GM12878 (cell line): ENCODE measurements at regions not wholly inside any gene's neighbourhood (a gene's known extent, or its start where the extent isn't known, plus 50 kb on each side); places are given as distances from the start of the nearest gene placed in this dataset.

Source experiments
- ATAC-seq: fragments of 200-7000 bp; cut with Tn5 transposase; 3 replicates; pipeline ENCODE4 v1.9.1; 2020; ENCODE audit warnings: mild to moderate bottlenecking, moderate library complexity
- BruUV-seq: library from RNA; stranded (reverse); fragments of 400-500 nt; replicated peaks from 2 replicates; lab custom pipeline; 2021; lab: Mats Ljungman, UMichigan
- CTCF ChIA-PET: fragments of 300-600 bp; sonication (Branson Sonifier 250); formaldehyde crosslinking; extraction: SDS; loops from one replicate; lab custom pipeline; 2021; ENCODE audit warnings: inconsistent platforms; lab: Yijun Ruan, JAX
- POLR2A ChIA-PET: fragments of 350-600 bp; formaldehyde crosslinking; extraction: SDS; loops from one replicate; lab custom pipeline; 2021; ENCODE audit warnings: inconsistent platforms; lab: Charles Lee
- RAD21 ChIA-PET: fragments of 300-600 bp; sonication (Branson Sonifier 250); formaldehyde crosslinking; loops from one replicate; lab custom pipeline; 2023; ENCODE audit warnings: antibody characterized with exemption; ENCODE audit not compliant: unreplicated experiment; lab: Charles Lee
- SMC1A ChIA-PET: fragments of 300-600 bp; sonication (Branson Sonifier 250); formaldehyde crosslinking; loops from one replicate; lab custom pipeline; 2023; ENCODE audit not compliant: unreplicated experiment, uncharacterized antibody; lab: Charles Lee
- DNase-seq: peaks from one replicate; pipeline ENCODE4 v3.0.0-alpha.2; 2011; ENCODE audit warnings: low read depth, low spot score
- FAIRE-seq: peaks from 3 replicates; lab custom pipeline; 2011; peaks lifted over from hg19 to GRCh38; lab: Jason Lieb, UNC
- H2AFZ ChIP-seq: 2 replicates; pipeline ENCODE4 v1.6.0; 2011; ENCODE audit warnings: low read depth, low read length, control low read depth; ENCODE audit not compliant: control insufficient read depth
- H3K27ac ChIP-seq: 2 replicates; pipeline ENCODE4 v1.5.1; 2011; ENCODE audit warnings: control low read depth; ENCODE audit not compliant: control insufficient read depth, insufficient read depth
- H3K27me3 ChIP-seq, 2 experiments: replicated peaks in 1 of 2; 2 replicates each; pipeline versions ENCODE4 v1.6.0 to v1.6.1; 2011; ENCODE audit warnings: low read length in 1 of 2; ENCODE audit not compliant: control insufficient read depth in 2 of 2, insufficient read depth in 2 of 2
- H3K36me3 ChIP-seq, 2 experiments: 2 replicates each; pipeline ENCODE4 v1.5.1; 2011; ENCODE audit warnings: low read length in 1 of 2; ENCODE audit not compliant: control insufficient read depth in 2 of 2, insufficient read depth in 2 of 2
- H3K4me1 ChIP-seq: 2 replicates; pipeline ENCODE4 v1.6.1; 2011; ENCODE audit warnings: mild to moderate bottlenecking, low read length, moderate library complexity, mixed read lengths; ENCODE audit not compliant: control insufficient read depth, insufficient read depth
- H3K4me2 ChIP-seq: 2 replicates; pipeline ENCODE4 v1.6.0; 2011; ENCODE audit warnings: control low read depth; ENCODE audit not compliant: control insufficient read depth, insufficient read depth
- H3K4me3 ChIP-seq: fragments of 200-600 bp; sonication (generic); 2 replicates; pipeline ENCODE4 v1.5.1; 2016
- H3K79me2 ChIP-seq: 2 replicates; pipeline ENCODE4 v1.6.0; 2011; ENCODE audit warnings: low read length; ENCODE audit not compliant: control insufficient read depth, insufficient read depth
- H3K9ac ChIP-seq: 2 replicates; pipeline ENCODE4 v1.8.0; 2011; ENCODE audit warnings: low read length, control low read depth, mixed read lengths; ENCODE audit not compliant: control insufficient read depth, insufficient read depth
- H3K9me3 ChIP-seq: replicated peaks from 3 replicates; pipeline ENCODE4 v1.5.1; 2011; ENCODE audit warnings: mild to moderate bottlenecking, low read length; ENCODE audit not compliant: control insufficient read depth, insufficient read depth
- H4K20me1 ChIP-seq: 2 replicates; pipeline ENCODE4 v1.6.0; 2011; ENCODE audit not compliant: control insufficient read depth, insufficient read depth
- CREB1 ChIP-seq: IDR thresholded peaks from 2 replicates; pipeline ENCODE4 v1.6.1; 2012; ENCODE audit warnings: low read depth, mild to moderate bottlenecking, inconsistent platforms
- EZH2 ChIP-seq: IDR thresholded peaks from 2 replicates; pipeline ENCODE4 v1.6.1; 2012; ENCODE audit warnings: low read depth, mild to moderate bottlenecking, control low read depth, inconsistent platforms, low read length, borderline replicate concordance; ENCODE audit not compliant: control insufficient read depth
- HDAC6 ChIP-seq: fragments of 200-600 bp; sonication (generic); IDR thresholded peaks from one replicate; pipeline ENCODE4 v1.8.0; 2017; ENCODE audit warnings: antibody characterized with exemption; ENCODE audit not compliant: unreplicated experiment
- POLR2AphosphoS2 ChIP-seq: IDR thresholded peaks from 2 replicates; pipeline ENCODE4 v1.6.1; 2011; ENCODE audit warnings: low read depth, mild to moderate bottlenecking, low read length, improper control_type of control experiment, moderate library complexity
- TAF1 ChIP-seq: IDR thresholded peaks from 2 replicates; pipeline ENCODE4 v1.6.1; 2011; ENCODE audit warnings: mild to moderate bottlenecking, low read depth, low read length, borderline replicate concordance
- TCF12 ChIP-seq: IDR thresholded peaks from 2 replicates; pipeline ENCODE4 v1.6.1; 2011; ENCODE audit warnings: low read depth, mild to moderate bottlenecking, low read length
- ZBED1 ChIP-seq: IDR thresholded peaks from 2 replicates; pipeline ENCODE4 v1.6.1; 2016; ENCODE audit warnings: borderline replicate concordance
- ZSCAN29 ChIP-seq: fragments of 450-650 bp; IDR thresholded peaks from 2 replicates; pipeline ENCODE4 v1.6.1; 2017; ENCODE audit warnings: mild to moderate bottlenecking, moderate library complexity
- whole genome bisulfite sequencing: methylation state at CpG from one replicate; pipeline ENCODE4 v1.1.6; 2016; ENCODE audit warnings: low lambda C conversion rate; ENCODE audit not compliant: insufficient replicate concordance, insufficient coverage; ENCODE audit errors: missing lambda C conversion rate; 5-methylcytosine and 5-hydroxymethylcytosine counted together
- in situ Hi-C: fragments of 300-500 bp; cut with MboI; formaldehyde crosslinking; loops from 9 replicates; pipeline ENCODE4 v1.14.3; 2018; ENCODE audit warnings: mixed read lengths
- intact Hi-C: fragments of 100-400 bp; cut with micrococcal nuclease; formaldehyde crosslinking; loops from one replicate; pipeline ENCODE4 v1.14.2; 2022; ENCODE audit not compliant: unreplicated experiment
- TF ChIP-seq, protein P1 (sequence below): IDR thresholded peaks from 2 replicates; pipeline ENCODE4 v1.6.1; 2011; ENCODE audit warnings: borderline replicate concordance, low read depth, mild to moderate bottlenecking, moderate library complexity, low read length; ENCODE audit not compliant: insufficient read depth, poor library complexity, severe bottlenecking
- TF ChIP-seq, protein P2 (sequence below): fragments of 450-650 bp; IDR thresholded peaks from 2 replicates; pipeline ENCODE4 v1.6.1; 2017; ENCODE audit warnings: mild to moderate bottlenecking, moderate library complexity
- TF ChIP-seq, protein P3 (sequence below): IDR thresholded peaks from 2 replicates; pipeline ENCODE4 v1.6.1; 2012; ENCODE audit warnings: low read depth, low read length, improper control_type of control experiment
- TF ChIP-seq, protein P4 (sequence below): fragments of 450-650 bp; IDR thresholded peaks from 2 replicates; pipeline ENCODE4 v1.6.1; 2017; ENCODE audit warnings: borderline replicate concordance

DNA sequence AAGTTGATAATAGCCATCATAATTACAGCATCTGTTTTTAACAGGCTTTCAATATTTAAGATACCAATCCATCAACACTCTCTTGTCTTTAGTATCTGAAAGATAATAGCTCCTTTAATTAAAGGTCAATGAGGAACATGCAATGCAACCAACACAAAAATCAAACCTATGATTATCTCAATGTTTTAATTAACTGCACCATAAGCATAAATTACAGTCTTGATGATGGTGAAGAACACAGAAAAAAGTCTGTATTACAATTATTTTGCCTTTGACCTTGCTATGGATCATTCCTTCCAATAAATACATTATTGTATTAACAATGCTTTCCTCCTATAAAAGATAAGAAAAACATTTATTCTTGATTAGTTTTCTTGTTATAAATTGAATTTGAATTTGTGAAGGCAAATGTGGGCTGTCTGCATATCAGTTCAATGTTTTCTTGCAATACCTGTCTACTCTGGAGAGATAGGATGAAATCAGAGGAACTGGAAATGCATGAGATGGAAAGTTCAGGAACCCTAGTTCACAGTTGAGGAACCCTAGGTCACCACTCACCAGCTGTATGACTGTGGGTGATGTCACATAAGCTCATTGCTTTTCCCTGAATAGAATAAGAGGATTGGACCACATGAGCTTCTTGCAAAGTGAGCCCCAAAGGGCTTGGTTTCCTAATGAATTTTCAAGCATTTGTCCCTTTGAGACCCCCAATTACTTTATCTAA is 58.5 kb upstream of the ANXA1 start (continued):
- no peak for TF ChIP-seq HDAC6
- no peak for TF ChIP-seq ZSCAN29
- TF ChIP-seq ZBED1: no peak
- TF ChIP-seq TAF1: no peak
- no peak for TF ChIP-seq EZH2
- TF ChIP-seq, protein P1, sequence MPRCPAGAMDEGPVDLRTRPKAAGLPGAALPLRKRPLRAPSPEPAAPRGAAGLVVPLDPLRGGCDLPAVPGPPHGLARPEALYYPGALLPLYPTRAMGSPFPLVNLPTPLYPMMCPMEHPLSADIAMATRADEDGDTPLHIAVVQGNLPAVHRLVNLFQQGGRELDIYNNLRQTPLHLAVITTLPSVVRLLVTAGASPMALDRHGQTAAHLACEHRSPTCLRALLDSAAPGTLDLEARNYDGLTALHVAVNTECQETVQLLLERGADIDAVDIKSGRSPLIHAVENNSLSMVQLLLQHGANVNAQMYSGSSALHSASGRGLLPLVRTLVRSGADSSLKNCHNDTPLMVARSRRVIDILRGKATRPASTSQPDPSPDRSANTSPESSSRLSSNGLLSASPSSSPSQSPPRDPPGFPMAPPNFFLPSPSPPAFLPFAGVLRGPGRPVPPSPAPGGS: no peak

DNA sequence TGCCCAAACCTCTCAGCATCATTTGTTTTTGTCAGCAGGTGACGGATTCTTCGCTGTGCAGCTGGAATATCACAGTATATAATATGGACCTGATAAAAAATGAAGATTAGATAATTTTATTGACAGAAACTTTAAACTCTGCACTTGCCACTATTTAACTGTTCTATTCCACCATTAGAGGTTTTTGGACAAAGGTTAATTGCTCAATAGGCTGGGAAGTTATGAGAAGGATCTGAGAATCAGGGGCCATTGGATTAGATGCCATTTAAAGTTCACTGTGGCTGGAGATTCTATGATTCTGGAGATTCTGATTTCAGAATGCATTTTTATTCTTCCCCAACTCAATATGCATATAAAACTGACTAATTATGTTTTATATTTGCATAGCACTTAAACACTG is 59.8 kb upstream of the ANXA1 start:
- TF ChIP-seq, protein P2, sequence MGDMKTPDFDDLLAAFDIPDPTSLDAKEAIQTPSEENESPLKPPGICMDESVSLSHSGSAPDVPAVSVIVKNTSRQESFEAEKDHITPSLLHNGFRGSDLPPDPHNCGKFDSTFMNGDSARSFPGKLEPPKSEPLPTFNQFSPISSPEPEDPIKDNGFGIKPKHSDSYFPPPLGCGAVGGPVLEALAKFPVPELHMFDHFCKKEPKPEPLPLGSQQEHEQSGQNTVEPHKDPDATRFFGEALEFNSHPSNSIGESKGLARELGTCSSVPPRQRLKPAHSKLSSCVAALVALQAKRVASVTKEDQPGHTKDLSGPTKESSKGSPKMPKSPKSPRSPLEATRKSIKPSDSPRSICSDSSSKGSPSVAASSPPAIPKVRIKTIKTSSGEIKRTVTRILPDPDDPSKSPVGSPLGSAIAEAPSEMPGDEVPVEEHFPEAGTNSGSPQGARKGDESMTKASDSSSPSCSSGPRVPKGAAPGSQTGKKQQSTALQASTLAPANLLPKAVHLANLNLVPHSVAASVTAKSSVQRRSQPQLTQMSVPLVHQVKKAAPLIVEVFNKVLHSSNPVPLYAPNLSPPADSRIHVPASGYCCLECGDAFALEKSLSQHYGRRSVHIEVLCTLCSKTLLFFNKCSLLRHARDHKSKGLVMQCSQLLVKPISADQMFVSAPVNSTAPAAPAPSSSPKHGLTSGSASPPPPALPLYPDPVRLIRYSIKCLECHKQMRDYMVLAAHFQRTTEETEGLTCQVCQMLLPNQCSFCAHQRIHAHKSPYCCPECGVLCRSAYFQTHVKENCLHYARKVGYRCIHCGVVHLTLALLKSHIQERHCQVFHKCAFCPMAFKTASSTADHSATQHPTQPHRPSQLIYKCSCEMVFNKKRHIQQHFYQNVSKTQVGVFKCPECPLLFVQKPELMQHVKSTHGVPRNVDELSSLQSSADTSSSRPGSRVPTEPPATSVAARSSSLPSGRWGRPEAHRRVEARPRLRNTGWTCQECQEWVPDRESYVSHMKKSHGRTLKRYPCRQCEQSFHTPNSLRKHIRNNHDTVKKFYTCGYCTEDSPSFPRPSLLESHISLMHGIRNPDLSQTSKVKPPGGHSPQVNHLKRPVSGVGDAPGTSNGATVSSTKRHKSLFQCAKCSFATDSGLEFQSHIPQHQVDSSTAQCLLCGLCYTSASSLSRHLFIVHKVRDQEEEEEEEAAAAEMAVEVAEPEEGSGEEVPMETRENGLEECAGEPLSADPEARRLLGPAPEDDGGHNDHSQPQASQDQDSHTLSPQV: no peak
- TF ChIP-seq, protein P3, sequence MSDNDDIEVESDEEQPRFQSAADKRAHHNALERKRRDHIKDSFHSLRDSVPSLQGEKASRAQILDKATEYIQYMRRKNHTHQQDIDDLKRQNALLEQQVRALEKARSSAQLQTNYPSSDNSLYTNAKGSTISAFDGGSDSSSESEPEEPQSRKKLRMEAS: no peak
- no peak for TF ChIP-seq TCF12
- TF ChIP-seq, protein P4, sequence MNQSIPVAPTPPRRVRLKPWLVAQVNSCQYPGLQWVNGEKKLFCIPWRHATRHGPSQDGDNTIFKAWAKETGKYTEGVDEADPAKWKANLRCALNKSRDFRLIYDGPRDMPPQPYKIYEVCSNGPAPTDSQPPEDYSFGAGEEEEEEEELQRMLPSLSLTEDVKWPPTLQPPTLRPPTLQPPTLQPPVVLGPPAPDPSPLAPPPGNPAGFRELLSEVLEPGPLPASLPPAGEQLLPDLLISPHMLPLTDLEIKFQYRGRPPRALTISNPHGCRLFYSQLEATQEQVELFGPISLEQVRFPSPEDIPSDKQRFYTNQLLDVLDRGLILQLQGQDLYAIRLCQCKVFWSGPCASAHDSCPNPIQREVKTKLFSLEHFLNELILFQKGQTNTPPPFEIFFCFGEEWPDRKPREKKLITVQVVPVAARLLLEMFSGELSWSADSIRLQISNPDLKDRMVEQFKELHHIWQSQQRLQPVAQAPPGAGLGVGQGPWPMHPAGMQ: no peak
- TF ChIP-seq POLR2AphosphoS2: no peak
- TF ChIP-seq CREB1: no peak
- no peak overlapping the region for H2AFZ ChIP-seq
- DNase-seq (no peak), ATAC-seq (no peak), FAIRE-seq (no peak)
- ChIA-PET POLR2A (no interaction called here), SMC1A (no interaction called here), RAD21 (no interaction called here), CTCF (interaction anchor here (1.0 to 3.4 kb wide), 5 partner anchors 9 to 110 kb away, joined by 3 to 11 read pairs (median 4); no protein-coding TSS in a partner anchor)
- BruUV-seq: no TSS peak
- 0% methylated on average over 2 of the region's 2 CpGs for WGBS
- no peaks in the 10 kb centered on the region for H4K20me1 ChIP-seq
- H3K4me1 ChIP-seq: no peaks in the 10 kb centered on the region
- H3K27ac ChIP-seq: no peak overlapping the region
- H3K4me3 ChIP-seq: no peak overlapping the region
- no peaks in the 10 kb centered on the region for H3K9me3 ChIP-seq
- H3K4me2 ChIP-seq: no peak overlapping the region
- no peaks in the 10 kb centered on the region for H3K36me3 ChIP-seq
- intact Hi-C loops: no loop called here
- in situ Hi-C loops: no loop called here
- H3K79me2 ChIP-seq: no peaks in the 10 kb centered on the region
- no peaks in the 10 kb centered on the region for H3K27me3 ChIP-seq
- H3K9ac ChIP-seq: no peak overlapping the region
